ENCODE measurements at regions not wholly inside any gene's neighbourhood (a gene's known extent, or its start where the extent isn't known, plus 50 kb on each side); places are given as distances from the start of the nearest gene placed in this dataset.

DNA sequence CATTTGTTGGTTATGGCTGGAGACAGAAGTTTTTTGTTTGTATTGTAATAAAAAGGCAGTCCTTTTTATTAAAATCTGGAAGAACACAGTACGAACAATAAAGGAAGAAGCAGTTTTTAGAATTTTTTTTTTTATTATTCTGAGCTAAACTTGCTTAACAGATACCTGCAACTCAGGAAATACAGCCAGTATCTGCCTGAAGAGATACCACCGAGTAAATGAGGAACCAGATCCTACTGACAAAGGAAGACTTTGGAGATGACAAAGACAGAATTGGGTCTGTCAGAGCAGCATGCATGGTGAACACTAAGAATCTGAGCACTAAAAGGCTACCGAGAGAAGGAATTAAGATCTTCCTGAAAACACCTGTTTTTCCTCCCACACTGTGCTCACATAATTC lies 1335.9 kb upstream of the SORCS1 start:
- TF ChIP-seq, protein P1, sequence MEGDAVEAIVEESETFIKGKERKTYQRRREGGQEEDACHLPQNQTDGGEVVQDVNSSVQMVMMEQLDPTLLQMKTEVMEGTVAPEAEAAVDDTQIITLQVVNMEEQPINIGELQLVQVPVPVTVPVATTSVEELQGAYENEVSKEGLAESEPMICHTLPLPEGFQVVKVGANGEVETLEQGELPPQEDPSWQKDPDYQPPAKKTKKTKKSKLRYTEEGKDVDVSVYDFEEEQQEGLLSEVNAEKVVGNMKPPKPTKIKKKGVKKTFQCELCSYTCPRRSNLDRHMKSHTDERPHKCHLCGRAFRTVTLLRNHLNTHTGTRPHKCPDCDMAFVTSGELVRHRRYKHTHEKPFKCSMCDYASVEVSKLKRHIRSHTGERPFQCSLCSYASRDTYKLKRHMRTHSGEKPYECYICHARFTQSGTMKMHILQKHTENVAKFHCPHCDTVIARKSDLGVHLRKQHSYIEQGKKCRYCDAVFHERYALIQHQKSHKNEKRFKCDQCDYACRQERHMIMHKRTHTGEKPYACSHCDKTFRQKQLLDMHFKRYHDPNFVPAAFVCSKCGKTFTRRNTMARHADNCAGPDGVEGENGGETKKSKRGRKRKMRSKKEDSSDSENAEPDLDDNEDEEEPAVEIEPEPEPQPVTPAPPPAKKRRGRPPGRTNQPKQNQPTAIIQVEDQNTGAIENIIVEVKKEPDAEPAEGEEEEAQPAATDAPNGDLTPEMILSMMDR (conservative IDR thresholded peaks at IDR 0.05 in 1 of 2, IDR thresholded peaks at IDR 0.05 in 1 of 2; ENCODE audit: low read depth in 1 of 2, low read length in 2 of 2): no peak
- TF ChIP-seq EZH2 (IDR thresholded peaks at IDR 0.05; ENCODE audit: low read length, missing control alignments): no peak
- Histone ChIP-seq H2AFZ (ENCODE audit: low read length) (no peak overlapping the region), H3K9me3 (ENCODE audit: control insufficient read depth, insufficient read depth, low read depth, low read length) (no peaks in the 10 kb centered on the region), H3K4me1 (ENCODE audit: control insufficient read depth, extremely low read depth, insufficient read depth, low read length) (no peaks in the 10 kb centered on the region), H3K4me2 (ENCODE audit: extremely low read depth, insufficient read depth, low read length) (no peak overlapping the region), H3K27ac (ENCODE audit: insufficient read depth, low read length) (no peak overlapping the region), H4K20me1 (ENCODE audit: control insufficient read depth, extremely low read depth, insufficient read depth, low read length) (no peaks in the 10 kb centered on the region), H3K4me3 (replicated peaks in 1 of 4; ENCODE audit: control extremely low read depth in 1 of 4, insufficient read depth in 1 of 4, low read depth in 3 of 4, low read length in 4 of 4) (no peak overlapping the region), H3K79me2 (ENCODE audit: control insufficient read depth, insufficient read depth, low read length) (no peaks in the 10 kb centered on the region), H3K36me3 (ENCODE audit: control insufficient read depth, insufficient read depth, low read length) (no peaks in the 10 kb centered on the region), H3K9ac (ENCODE audit: insufficient read depth, low read length) (no peak overlapping the region), H3K27me3 (ENCODE audit: control insufficient read depth, insufficient read depth, low read length) (no peaks in the 10 kb centered on the region)
- no peak for DNase-seq (ENCODE audit: low read depth in 2 of 2)

- H3K27ac ChIP-seq (ENCODE audit: insufficient read depth, low read length): no peak overlapping the region
- no peaks in the 10 kb centered on the region for H3K27me3 ChIP-seq (ENCODE audit: control insufficient read depth, insufficient read depth, low read length)
- TF ChIP-seq, protein P1 (conservative IDR thresholded peaks at IDR 0.05 in 1 of 2, IDR thresholded peaks at IDR 0.05 in 1 of 2; ENCODE audit: low read depth in 1 of 2, low read length in 2 of 2): no peak
- no peak for TF ChIP-seq EZH2 (IDR thresholded peaks at IDR 0.05; ENCODE audit: low read length, missing control alignments)
- H3K9me3 ChIP-seq (ENCODE audit: control insufficient read depth, insufficient read depth, low read depth, low read length): no peaks in the 10 kb centered on the region
- no peak overlapping the region for H2AFZ ChIP-seq (ENCODE audit: low read length)
- peak in 1 of 2 donors; percentile 13 for DNase-seq (ENCODE audit: low read depth in 2 of 2)
- H3K36me3 ChIP-seq (ENCODE audit: control insufficient read depth, insufficient read depth, low read length): no peaks in the 10 kb centered on the region
- H3K9ac ChIP-seq (ENCODE audit: insufficient read depth, low read length): no peak overlapping the region
- no peaks in the 10 kb centered on the region for H4K20me1 ChIP-seq (ENCODE audit: control insufficient read depth, extremely low read depth, insufficient read depth, low read length)
- H3K4me1 ChIP-seq (ENCODE audit: control insufficient read depth, extremely low read depth, insufficient read depth, low read length): no peaks in the 10 kb centered on the region
- no peaks in the 10 kb centered on the region for H3K79me2 ChIP-seq (ENCODE audit: control insufficient read depth, insufficient read depth, low read length)
- H3K4me2 ChIP-seq (ENCODE audit: extremely low read depth, insufficient read depth, low read length): no peak overlapping the region
- H3K4me3 ChIP-seq (replicated peaks in 1 of 4; ENCODE audit: control extremely low read depth in 1 of 4, insufficient read depth in 1 of 4, low read depth in 3 of 4, low read length in 4 of 4): no peak overlapping the region
Measured at GRCh38 chr10:108496106-108496505, 1331.6 kb upstream of the SORCS1 start.

DNA sequence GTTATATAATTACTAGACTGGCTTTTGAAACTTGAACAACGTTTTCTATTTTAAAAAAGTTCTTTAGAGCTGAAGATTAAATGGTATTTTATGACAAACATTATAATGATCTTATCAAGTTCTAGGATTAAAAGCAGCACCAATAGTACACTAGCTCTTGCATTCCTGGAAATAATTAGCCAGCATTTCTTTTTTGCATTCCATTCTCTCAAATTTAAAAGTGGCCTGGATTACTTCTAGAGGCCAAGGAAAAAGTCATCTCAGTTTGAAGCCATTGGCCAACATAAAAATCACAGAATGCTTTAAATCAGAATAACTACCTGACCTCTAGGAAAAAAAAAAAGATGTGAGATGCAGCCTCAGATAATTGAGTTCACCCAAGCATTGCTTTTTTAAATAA lies 1326.4 kb upstream of the SORCS1 start:
- DNase-seq (ENCODE audit: low read depth in 2 of 2): no peak
- Histone ChIP-seq H3K36me3 (ENCODE audit: control insufficient read depth, insufficient read depth, low read length) (no peaks in the 10 kb centered on the region), H3K27ac (ENCODE audit: insufficient read depth, low read length) (no peak overlapping the region), H3K4me2 (ENCODE audit: extremely low read depth, insufficient read depth, low read length) (no peak overlapping the region), H4K20me1 (ENCODE audit: control insufficient read depth, extremely low read depth, insufficient read depth, low read length) (no peaks in the 10 kb centered on the region), H3K79me2 (ENCODE audit: control insufficient read depth, insufficient read depth, low read length) (no peaks in the 10 kb centered on the region), H2AFZ (ENCODE audit: low read length) (no peak overlapping the region), H3K9me3 (ENCODE audit: control insufficient read depth, insufficient read depth, low read depth, low read length) (no peaks in the 10 kb centered on the region), H3K9ac (ENCODE audit: insufficient read depth, low read length) (no peak overlapping the region), H3K27me3 (ENCODE audit: control insufficient read depth, insufficient read depth, low read length) (no peaks in the 10 kb centered on the region), H3K4me1 (ENCODE audit: control insufficient read depth, extremely low read depth, insufficient read depth, low read length) (no peaks in the 10 kb centered on the region), H3K4me3 (replicated peaks in 1 of 4; ENCODE audit: control extremely low read depth in 1 of 4, insufficient read depth in 1 of 4, low read depth in 3 of 4, low read length in 4 of 4) (no peak overlapping the region)
- TF ChIP-seq, protein P1 (conservative IDR thresholded peaks at IDR 0.05 in 1 of 2, IDR thresholded peaks at IDR 0.05 in 1 of 2; ENCODE audit: low read depth in 1 of 2, low read length in 2 of 2): no peak
- no peak for TF ChIP-seq EZH2 (IDR thresholded peaks at IDR 0.05; ENCODE audit: low read length, missing control alignments)

Measured in fibroblast of lung (primary cell).